HEK293 (cell line): ENCODE measurements at regions not wholly inside any gene's neighbourhood (a gene's known extent, or its start where the extent isn't known, plus 50 kb on each side); places are given as distances from the start of the nearest gene placed in this dataset.

ENCODE experiments used
- CTCF ChIA-PET: fragments of 350-600 bp; formaldehyde crosslinking; extraction: SDS; loops from one replicate; lab custom pipeline; 2021; ENCODE audit warnings: antibody characterized with exemption; lab: Yijun Ruan, JAX
- POLR2A ChIA-PET: fragments of 300-600 bp; formaldehyde crosslinking; extraction: SDS; loops from one replicate; lab custom pipeline; 2020; ENCODE audit warnings: antibody characterized with exemption, inconsistent platforms; lab: Yijun Ruan, JAX
- H3K27ac ChIP-seq: fragments of 200-500 bp; sonication (Bioruptor generic); 2 replicates; pipeline ENCODE4 v1.5.1; 2014; ENCODE audit warnings: low read depth, low read length, control low read depth, inconsistent platforms; ENCODE audit errors: extremely low read depth
- H3K36me3 ChIP-seq, 2 experiments: fragments of 200-500 bp in 1 of 2; sonication (Bioruptor generic) in 1 of 2; 1 replicate in 1 of 2; 2 replicates in 1 of 2; pipeline ENCODE4 v1.5.1; 2014 to 2017; ENCODE audit warnings: inconsistent platforms in 2 of 2, low read length in 2 of 2; ENCODE audit not compliant: control insufficient read depth in 2 of 2, insufficient read depth in 1 of 2
- H3K4me1 ChIP-seq: fragments of 200-500 bp; sonication (Bioruptor generic); 2 replicates; pipeline ENCODE4 v1.5.1; 2014; ENCODE audit warnings: mild to moderate bottlenecking, low read length, inconsistent platforms; ENCODE audit not compliant: control insufficient read depth, insufficient read depth
- H3K4me3 ChIP-seq: 2 replicates; pipeline ENCODE4 v1.5.1; 2011; ENCODE audit warnings: low read depth, mild to moderate bottlenecking, control low read depth, low read length, moderate library complexity
- H3K9me3 ChIP-seq: fragments of 200-500 bp; sonication (Bioruptor generic); 2 replicates; pipeline ENCODE4 v1.5.1; 2014; ENCODE audit warnings: low read depth, low read length, inconsistent platforms; ENCODE audit not compliant: control insufficient read depth, insufficient read depth
- SCRT1 ChIP-seq: fragments of 450-650 bp; formaldehyde crosslinking; IDR thresholded peaks from 2 replicates; pipeline ENCODE4 v1.5.1; 2016; ENCODE audit warnings: missing biosample characterization, missing genetic modification characterization, borderline replicate concordance
- SP3 ChIP-seq: fragments of 450-650 bp; formaldehyde crosslinking; IDR thresholded peaks from 2 replicates; pipeline ENCODE4 v1.5.1; 2016; ENCODE audit warnings: missing biosample characterization, missing genetic modification characterization
- WT1 ChIP-seq: fragments of 450-650 bp; formaldehyde crosslinking; IDR thresholded peaks from 2 replicates; pipeline ENCODE4 v1.5.1; 2016; ENCODE audit warnings: missing biosample characterization, missing genetic modification characterization
- ZBTB11 ChIP-seq: fragments of 450-650 bp; formaldehyde crosslinking; conservative IDR thresholded peaks from 2 replicates; pipeline ENCODE4 v1.5.1; 2016; ENCODE audit warnings: low read depth, missing biosample characterization, missing genetic modification characterization
- ZFP41 ChIP-seq: fragments of 450-650 bp; formaldehyde crosslinking; IDR thresholded peaks from 2 replicates; pipeline ENCODE4 v1.5.1; 2016; ENCODE audit warnings: missing biosample characterization, missing genetic modification characterization, borderline replicate concordance
- ZNF10 ChIP-seq: fragments of 450-650 bp; formaldehyde crosslinking; IDR thresholded peaks from 2 replicates; pipeline ENCODE4 v1.5.1; 2017; ENCODE audit warnings: missing biosample characterization, missing genetic modification characterization
- ZNF114 ChIP-seq: fragments of 450-650 bp; formaldehyde crosslinking; IDR thresholded peaks from 2 replicates; pipeline ENCODE4 v1.5.0; 2017; ENCODE audit warnings: missing biosample characterization, missing genetic modification characterization
- ZNF155 ChIP-seq: fragments of 450-650 bp; formaldehyde crosslinking; IDR thresholded peaks from 2 replicates; pipeline ENCODE4 v1.5.1; 2016; ENCODE audit warnings: missing biosample characterization, missing genetic modification characterization
- ZNF16 ChIP-seq: fragments of 450-650 bp; formaldehyde crosslinking; IDR thresholded peaks from 2 replicates; pipeline ENCODE4 v1.5.1; 2016; ENCODE audit warnings: low read depth, missing biosample characterization, missing genetic modification characterization
- ZNF214 ChIP-seq: fragments of 450-650 bp; formaldehyde crosslinking; IDR thresholded peaks from 2 replicates; pipeline ENCODE4 v1.5.1; 2017; ENCODE audit warnings: missing biosample characterization, mild to moderate bottlenecking, missing genetic modification characterization, borderline replicate concordance
- ZNF24 ChIP-seq: fragments of 450-650 bp; formaldehyde crosslinking; IDR thresholded peaks from 2 replicates; pipeline ENCODE4 v1.5.1; 2016; ENCODE audit warnings: missing biosample characterization, missing genetic modification characterization
- ZNF341 ChIP-seq: fragments of 450-650 bp; formaldehyde crosslinking; IDR thresholded peaks from 2 replicates; pipeline ENCODE4; 2016; ENCODE audit warnings: low read depth, missing biosample characterization, missing genetic modification characterization
- ZNF350 ChIP-seq: fragments of 450-650 bp; formaldehyde crosslinking; IDR thresholded peaks from 2 replicates; pipeline ENCODE4 v1.5.0; 2017; ENCODE audit warnings: missing biosample characterization, mild to moderate bottlenecking, missing genetic modification characterization
- ZNF529 ChIP-seq: fragments of 450-650 bp; formaldehyde crosslinking; IDR thresholded peaks from 2 replicates; pipeline ENCODE4 v1.5.1; 2017; ENCODE audit warnings: missing genetic modification characterization, missing biosample characterization; ENCODE audit not compliant: insufficient replicate concordance
- ZNF624 ChIP-seq: fragments of 450-650 bp; formaldehyde crosslinking; IDR thresholded peaks from 2 replicates; pipeline ENCODE4 v1.5.1; 2017; ENCODE audit warnings: missing biosample characterization, missing genetic modification characterization
- ZNF677 ChIP-seq: fragments of 450-650 bp; IDR thresholded peaks from 2 replicates; pipeline ENCODE4 v1.5.0; 2018; ENCODE audit warnings: missing biosample characterization, mild to moderate bottlenecking, missing genetic modification characterization, moderate library complexity
- ZNF747 ChIP-seq: fragments of 450-650 bp; formaldehyde crosslinking; IDR thresholded peaks from 2 replicates; pipeline ENCODE4 v1.5.1; 2016; ENCODE audit warnings: missing biosample characterization, missing genetic modification characterization
- ZNF785 ChIP-seq: fragments of 450-650 bp; formaldehyde crosslinking; IDR thresholded peaks from 2 replicates; pipeline ENCODE4 v1.5.1; 2016; ENCODE audit warnings: missing biosample characterization, missing genetic modification characterization
- ZSCAN18 ChIP-seq: fragments of 450-650 bp; formaldehyde crosslinking; IDR thresholded peaks from 2 replicates; pipeline ENCODE4 v1.5.1; 2016; ENCODE audit warnings: missing biosample characterization, missing genetic modification characterization
- TF ChIP-seq, protein P1 (sequence below): fragments of 450-650 bp; formaldehyde crosslinking; IDR thresholded peaks from 2 replicates; pipeline ENCODE4 v1.5.1; 2016; ENCODE audit warnings: missing biosample characterization, missing genetic modification characterization
- TF ChIP-seq, protein P2 (sequence below): fragments of 450-650 bp; formaldehyde crosslinking; IDR thresholded peaks from 2 replicates; pipeline ENCODE4 v1.5.1; 2016; ENCODE audit warnings: missing biosample characterization, missing genetic modification characterization
- TF ChIP-seq, protein P3 (sequence below): fragments of 450-650 bp; formaldehyde crosslinking; IDR thresholded peaks from 2 replicates; pipeline ENCODE4 v1.5.1; 2017; ENCODE audit warnings: missing biosample characterization, missing genetic modification characterization
- TF ChIP-seq, protein P4 (sequence below): fragments of 450-650 bp; formaldehyde crosslinking; IDR thresholded peaks from 2 replicates; pipeline ENCODE4 v1.5.1; 2017; ENCODE audit warnings: missing biosample characterization, missing genetic modification characterization

DNA sequence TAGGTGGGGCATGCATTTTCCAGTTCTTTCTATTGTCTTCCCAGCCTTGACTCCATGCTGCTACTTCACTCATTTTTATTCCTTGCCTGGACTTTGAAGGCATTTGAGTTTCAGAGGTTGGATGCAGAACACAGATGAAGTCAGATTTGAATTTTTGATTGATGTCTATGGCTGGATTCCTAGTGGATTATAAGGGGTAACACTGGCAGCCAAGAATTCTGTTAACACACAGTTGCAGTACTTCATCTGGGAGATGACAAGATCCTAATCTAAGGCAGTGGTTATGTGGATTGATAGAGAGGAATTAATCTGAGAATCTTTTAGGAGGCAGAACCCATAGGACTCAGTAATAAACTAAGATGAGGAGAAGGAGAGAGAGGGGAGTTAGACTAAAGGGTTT is 439.0 kb upstream of the USP24 start:
- Histone ChIP-seq H3K36me3 (no peaks in the 10 kb centered on the region), H3K4me1 (no peaks in the 10 kb centered on the region), H3K9me3 (no peaks in the 10 kb centered on the region), H3K4me3 (no peak overlapping the region), H3K27ac (no peak overlapping the region)
- ChIA-PET CTCF (no interaction called here), POLR2A (no interaction called here)
- TF ChIP-seq ZNF785 (tag by site-specific recombination) (no peak), ZNF114 (tag by site-specific recombination) (no peak), ZNF24 (tag by site-specific recombination) (no peak), ZNF350 (no peak), ZFP41 (no peak), ZNF155 (tag by site-specific recombination) (no peak), ZNF624 (tag by site-specific recombination) (no peak), ZNF214 (tag by site-specific recombination) (no peak), ZNF10 (no peak), ZBTB11 (tag by site-specific recombination) (no peak)
- TF ChIP-seq, protein P1, sequence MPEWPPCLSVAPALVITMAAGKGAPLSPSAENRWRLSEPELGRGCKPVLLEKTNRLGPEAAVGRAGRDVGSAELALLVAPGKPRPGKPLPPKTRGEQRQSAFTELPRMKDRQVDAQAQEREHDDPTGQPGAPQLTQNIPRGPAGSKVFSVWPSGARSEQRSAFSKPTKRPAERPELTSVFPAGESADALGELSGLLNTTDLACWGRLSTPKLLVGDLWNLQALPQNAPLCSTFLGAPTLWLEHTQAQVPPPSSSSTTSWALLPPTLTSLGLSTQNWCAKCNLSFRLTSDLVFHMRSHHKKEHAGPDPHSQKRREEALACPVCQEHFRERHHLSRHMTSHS (tag by site-specific recombination) = no peak

DNA sequence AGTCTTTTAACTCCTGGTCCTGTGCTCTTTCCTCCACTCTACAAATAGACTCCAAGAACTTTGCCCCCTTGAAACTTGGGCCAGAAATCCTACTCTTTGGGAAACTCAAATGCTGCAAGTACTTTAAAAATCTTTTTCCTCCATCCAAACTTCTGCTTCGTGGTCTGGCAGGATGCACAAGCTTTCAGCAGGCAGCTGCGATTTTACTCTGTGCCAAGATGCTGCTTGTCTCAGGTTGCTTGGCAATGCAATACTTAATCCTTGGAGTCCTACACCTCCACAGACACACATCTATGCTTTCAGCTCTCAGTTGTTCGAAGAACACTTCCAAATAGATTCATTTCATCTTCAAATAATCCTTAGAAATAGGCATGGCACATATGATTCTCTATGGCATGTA is 435.3 kb upstream of the USP24 start:
- CTCF ChIA-PET = no interaction called here
- no peaks in the 10 kb centered on the region for H3K4me1 ChIP-seq
- H3K4me3 ChIP-seq = no peak overlapping the region
- TF ChIP-seq ZNF341 (tag by site-specific recombination) (no peak), ZNF529 (tag by site-specific recombination) (no peak), ZNF747 (tag by site-specific recombination) (no peak), SP3 (tag by site-specific recombination) (no peak), ZSCAN18 (tag by site-specific recombination) (no peak), ZFP41 (no peak), ZNF677 (tag by site-specific recombination) (no peak), WT1 (tag by site-specific recombination) (no peak), ZNF16 (no peak), SCRT1 (tag by site-specific recombination) (no peak)
- TF ChIP-seq, protein P2, sequence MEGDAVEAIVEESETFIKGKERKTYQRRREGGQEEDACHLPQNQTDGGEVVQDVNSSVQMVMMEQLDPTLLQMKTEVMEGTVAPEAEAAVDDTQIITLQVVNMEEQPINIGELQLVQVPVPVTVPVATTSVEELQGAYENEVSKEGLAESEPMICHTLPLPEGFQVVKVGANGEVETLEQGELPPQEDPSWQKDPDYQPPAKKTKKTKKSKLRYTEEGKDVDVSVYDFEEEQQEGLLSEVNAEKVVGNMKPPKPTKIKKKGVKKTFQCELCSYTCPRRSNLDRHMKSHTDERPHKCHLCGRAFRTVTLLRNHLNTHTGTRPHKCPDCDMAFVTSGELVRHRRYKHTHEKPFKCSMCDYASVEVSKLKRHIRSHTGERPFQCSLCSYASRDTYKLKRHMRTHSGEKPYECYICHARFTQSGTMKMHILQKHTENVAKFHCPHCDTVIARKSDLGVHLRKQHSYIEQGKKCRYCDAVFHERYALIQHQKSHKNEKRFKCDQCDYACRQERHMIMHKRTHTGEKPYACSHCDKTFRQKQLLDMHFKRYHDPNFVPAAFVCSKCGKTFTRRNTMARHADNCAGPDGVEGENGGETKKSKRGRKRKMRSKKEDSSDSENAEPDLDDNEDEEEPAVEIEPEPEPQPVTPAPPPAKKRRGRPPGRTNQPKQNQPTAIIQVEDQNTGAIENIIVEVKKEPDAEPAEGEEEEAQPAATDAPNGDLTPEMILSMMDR (tag by site-specific recombination) = no peak
- TF ChIP-seq, protein P3, sequence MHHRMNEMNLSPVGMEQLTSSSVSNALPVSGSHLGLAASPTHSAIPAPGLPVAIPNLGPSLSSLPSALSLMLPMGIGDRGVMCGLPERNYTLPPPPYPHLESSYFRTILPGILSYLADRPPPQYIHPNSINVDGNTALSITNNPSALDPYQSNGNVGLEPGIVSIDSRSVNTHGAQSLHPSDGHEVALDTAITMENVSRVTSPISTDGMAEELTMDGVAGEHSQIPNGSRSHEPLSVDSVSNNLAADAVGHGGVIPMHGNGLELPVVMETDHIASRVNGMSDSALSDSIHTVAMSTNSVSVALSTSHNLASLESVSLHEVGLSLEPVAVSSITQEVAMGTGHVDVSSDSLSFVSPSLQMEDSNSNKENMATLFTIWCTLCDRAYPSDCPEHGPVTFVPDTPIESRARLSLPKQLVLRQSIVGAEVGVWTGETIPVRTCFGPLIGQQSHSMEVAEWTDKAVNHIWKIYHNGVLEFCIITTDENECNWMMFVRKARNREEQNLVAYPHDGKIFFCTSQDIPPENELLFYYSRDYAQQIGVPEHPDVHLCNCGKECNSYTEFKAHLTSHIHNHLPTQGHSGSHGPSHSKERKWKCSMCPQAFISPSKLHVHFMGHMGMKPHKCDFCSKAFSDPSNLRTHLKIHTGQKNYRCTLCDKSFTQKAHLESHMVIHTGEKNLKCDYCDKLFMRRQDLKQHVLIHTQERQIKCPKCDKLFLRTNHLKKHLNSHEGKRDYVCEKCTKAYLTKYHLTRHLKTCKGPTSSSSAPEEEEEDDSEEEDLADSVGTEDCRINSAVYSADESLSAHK = no peak
- TF ChIP-seq, protein P4, sequence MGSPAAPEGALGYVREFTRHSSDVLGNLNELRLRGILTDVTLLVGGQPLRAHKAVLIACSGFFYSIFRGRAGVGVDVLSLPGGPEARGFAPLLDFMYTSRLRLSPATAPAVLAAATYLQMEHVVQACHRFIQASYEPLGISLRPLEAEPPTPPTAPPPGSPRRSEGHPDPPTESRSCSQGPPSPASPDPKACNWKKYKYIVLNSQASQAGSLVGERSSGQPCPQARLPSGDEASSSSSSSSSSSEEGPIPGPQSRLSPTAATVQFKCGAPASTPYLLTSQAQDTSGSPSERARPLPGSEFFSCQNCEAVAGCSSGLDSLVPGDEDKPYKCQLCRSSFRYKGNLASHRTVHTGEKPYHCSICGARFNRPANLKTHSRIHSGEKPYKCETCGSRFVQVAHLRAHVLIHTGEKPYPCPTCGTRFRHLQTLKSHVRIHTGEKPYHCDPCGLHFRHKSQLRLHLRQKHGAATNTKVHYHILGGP (tag by site-specific recombination) = no peak
- POLR2A ChIA-PET = no interaction called here
- H3K27ac ChIP-seq = no peak overlapping the region
- no peaks in the 10 kb centered on the region for H3K9me3 ChIP-seq
- no peaks in the 10 kb centered on the region for H3K36me3 ChIP-seq
